ENCODE measurements at regions not wholly inside any gene's neighbourhood (a gene's known extent, or its start where the extent isn't known, plus 50 kb on each side); places are given as distances from the start of the nearest gene placed in this dataset.

DNA sequence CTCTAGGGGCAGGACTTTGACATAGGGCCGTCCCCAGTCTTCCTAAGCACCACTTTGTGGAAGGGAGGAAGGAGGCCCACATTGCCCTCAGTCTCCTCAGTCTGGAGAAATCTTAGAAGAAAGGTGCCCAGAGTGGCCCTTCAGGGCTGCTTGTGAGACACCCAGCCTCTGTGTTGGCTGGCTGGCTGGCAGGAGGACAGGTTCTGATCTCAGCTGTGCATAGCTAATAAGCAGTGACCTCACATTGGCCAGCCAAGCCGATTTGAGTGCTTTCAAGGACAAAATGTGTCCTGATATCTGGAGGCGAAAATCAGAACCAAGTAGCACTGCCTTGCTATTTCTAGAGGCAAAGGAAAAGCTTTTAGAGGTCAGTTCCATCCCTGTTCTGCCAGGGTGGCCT lies 211.5 kb downstream of the BCOR start:
- H3K27me3 Mint-ChIP-seq (ENCODE audit: low read depth in 2 of 2) = peaks cover 4 to 11% of the 10 kb centered on the region in 2 donors
- peaks cover 11 to 14% of the 10 kb centered on the region in 2 donors for H3K4me1 Mint-ChIP-seq
- H3K4me3 ChIP-seq (ENCODE audit: low read length) = no peak overlapping the region
- intact Hi-C loops (cut with micrococcal nuclease) = no loop called here
- no peak overlapping the region for H3K4me3 Mint-ChIP-seq
- peaks cover 5 to 6% of the 10 kb centered on the region in 2 donors for H3K9me3 Mint-ChIP-seq
- H3K4me1 ChIP-seq (ENCODE audit: control insufficient read depth, insufficient read depth, low read length) = no peaks in the 10 kb centered on the region
- no peak overlapping the region for H3K27ac ChIP-seq (ENCODE audit: low read length)
- no peaks in the 10 kb centered on the region for H3K36me3 Mint-ChIP-seq
- H3K27me3 ChIP-seq (ENCODE audit: control insufficient read depth, insufficient read depth, low read length) = no peaks in the 10 kb centered on the region
- 98% methylated on average over 3 of the region's 3 CpGs for WGBS (ENCODE audit: insufficient coverage)
- no peaks in the 10 kb centered on the region for H3K36me3 ChIP-seq (ENCODE audit: control insufficient read depth, insufficient read depth, low read length)
- TF ChIP-seq, protein P1, sequence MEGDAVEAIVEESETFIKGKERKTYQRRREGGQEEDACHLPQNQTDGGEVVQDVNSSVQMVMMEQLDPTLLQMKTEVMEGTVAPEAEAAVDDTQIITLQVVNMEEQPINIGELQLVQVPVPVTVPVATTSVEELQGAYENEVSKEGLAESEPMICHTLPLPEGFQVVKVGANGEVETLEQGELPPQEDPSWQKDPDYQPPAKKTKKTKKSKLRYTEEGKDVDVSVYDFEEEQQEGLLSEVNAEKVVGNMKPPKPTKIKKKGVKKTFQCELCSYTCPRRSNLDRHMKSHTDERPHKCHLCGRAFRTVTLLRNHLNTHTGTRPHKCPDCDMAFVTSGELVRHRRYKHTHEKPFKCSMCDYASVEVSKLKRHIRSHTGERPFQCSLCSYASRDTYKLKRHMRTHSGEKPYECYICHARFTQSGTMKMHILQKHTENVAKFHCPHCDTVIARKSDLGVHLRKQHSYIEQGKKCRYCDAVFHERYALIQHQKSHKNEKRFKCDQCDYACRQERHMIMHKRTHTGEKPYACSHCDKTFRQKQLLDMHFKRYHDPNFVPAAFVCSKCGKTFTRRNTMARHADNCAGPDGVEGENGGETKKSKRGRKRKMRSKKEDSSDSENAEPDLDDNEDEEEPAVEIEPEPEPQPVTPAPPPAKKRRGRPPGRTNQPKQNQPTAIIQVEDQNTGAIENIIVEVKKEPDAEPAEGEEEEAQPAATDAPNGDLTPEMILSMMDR (IDR thresholded peaks at IDR 0.05) = no peak
- ATAC-seq (no peak), DNase-seq (no peak)
- H3K9me3 ChIP-seq (ENCODE audit: control insufficient read depth, insufficient read depth, low read length) = peaks cover 8% of the 10 kb centered on the region
- H3K27ac Mint-ChIP-seq = no peak overlapping the region

DNA sequence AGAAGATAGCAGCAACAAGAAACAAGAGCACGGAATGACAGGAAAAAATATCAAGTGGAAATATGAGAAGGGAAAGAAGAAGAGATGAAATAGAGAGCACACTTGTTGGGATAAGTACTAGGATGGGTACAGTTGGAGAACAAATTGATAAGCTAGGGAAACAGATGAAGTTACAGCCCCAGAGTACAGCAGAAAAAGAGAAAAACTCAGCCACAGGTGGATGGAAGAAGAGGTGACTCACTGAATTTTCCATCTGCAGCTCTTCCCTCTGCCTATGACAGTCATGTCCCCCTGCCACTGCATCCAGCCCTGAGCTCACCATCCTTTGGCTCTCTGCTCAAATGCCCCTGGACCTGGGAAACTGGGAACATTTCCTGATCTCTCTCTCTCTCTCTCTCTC lies 209.0 kb downstream of the BCOR start:
- TF ChIP-seq, protein P1 (IDR thresholded peaks at IDR 0.05) = no peak
- no peaks in the 10 kb centered on the region for H3K36me3 ChIP-seq (ENCODE audit: control insufficient read depth, insufficient read depth, low read length)
- DNase-seq = no peak
- Mint-ChIP-seq H3K36me3 (no peaks in the 10 kb centered on the region), H3K4me1 (peaks cover 6 to 12% of the 10 kb centered on the region in 2 donors), H3K27me3 (ENCODE audit: low read depth in 2 of 2) (peaks cover 4 to 9% of the 10 kb centered on the region in 2 donors), H3K9me3 (peaks cover under 1 to 3% of the 10 kb centered on the region in 2 donors), H3K27ac (no peak overlapping the region), H3K4me3 (no peak overlapping the region)
- H3K4me3 ChIP-seq (ENCODE audit: low read length) = no peak overlapping the region
- H3K27me3 ChIP-seq (ENCODE audit: control insufficient read depth, insufficient read depth, low read length) = no peaks in the 10 kb centered on the region
- no peaks in the 10 kb centered on the region for H3K9me3 ChIP-seq (ENCODE audit: control insufficient read depth, insufficient read depth, low read length)
- 86% methylated on average over 1 of the region's 1 CpG for WGBS (ENCODE audit: insufficient coverage)
- intact Hi-C loops (cut with micrococcal nuclease) = no loop called here
- no peaks in the 10 kb centered on the region for H3K4me1 ChIP-seq (ENCODE audit: control insufficient read depth, insufficient read depth, low read length)
- no peak for ATAC-seq
- no peak overlapping the region for H3K27ac ChIP-seq (ENCODE audit: low read length)

DNA sequence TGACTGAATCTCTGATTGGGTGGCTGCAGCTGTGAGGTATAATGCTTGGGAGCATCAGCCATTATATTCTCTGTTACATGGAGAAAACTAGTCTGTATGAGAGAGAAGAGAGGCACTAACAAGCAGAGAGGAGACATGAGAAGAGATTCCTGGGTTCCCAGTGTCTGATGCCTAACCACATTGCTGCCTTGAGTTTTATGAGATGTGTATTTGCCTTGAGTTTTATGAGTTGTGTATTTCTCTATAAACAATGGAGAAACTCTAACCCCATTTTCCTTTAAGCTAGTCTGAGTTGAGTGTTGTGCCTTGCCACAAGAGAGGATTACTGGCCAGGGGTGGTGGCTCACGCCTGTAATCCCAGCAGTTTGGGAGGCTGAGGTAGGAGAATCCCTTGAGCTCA lies 208.1 kb downstream of the BCOR start:
- no peak for DNase-seq

DNA sequence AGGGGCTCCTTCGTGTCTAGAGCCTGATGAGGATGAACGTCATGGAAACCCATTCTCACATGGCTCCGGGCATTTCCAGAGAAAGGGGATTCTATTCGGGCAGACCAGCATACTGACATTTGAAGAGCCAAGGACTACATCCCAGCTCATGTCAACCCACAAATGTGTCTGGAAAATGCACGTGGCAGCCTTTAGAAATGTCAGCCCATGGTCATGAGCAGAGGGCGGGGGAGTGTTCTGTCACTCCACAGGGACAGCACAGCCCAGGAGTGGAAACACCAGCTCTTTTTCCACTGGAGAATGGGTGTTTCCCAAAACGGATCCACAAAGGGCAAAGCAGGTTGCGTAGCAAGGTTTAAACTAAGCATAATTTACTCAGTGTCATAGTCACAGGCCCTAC lies 207.0 kb downstream of the BCOR start:
- Histone ChIP-seq H3K27ac (ENCODE audit: low read length) (no peak overlapping the region), H3K27me3 (ENCODE audit: control insufficient read depth, insufficient read depth, low read length) (no peaks in the 10 kb centered on the region), H3K36me3 (ENCODE audit: control insufficient read depth, insufficient read depth, low read length) (no peaks in the 10 kb centered on the region), H3K4me1 (ENCODE audit: control insufficient read depth, insufficient read depth, low read length) (peaks cover 5% of the 10 kb centered on the region), H3K4me3 (ENCODE audit: low read length) (no peak overlapping the region), H3K9me3 (ENCODE audit: control insufficient read depth, insufficient read depth, low read length) (no peaks in the 10 kb centered on the region)
- 97% methylated on average over 8 of the region's 8 CpGs for WGBS (ENCODE audit: insufficient coverage)
- H3K36me3 Mint-ChIP-seq = no peaks in the 10 kb centered on the region
- ATAC-seq = no peak
- no peak overlapping the region for H3K27ac Mint-ChIP-seq
- no peak for DNase-seq
- H3K4me1 Mint-ChIP-seq = peaks cover 0 to 8% of the 10 kb centered on the region in 2 donors
- intact Hi-C loops (cut with micrococcal nuclease) = no loop called here
- TF ChIP-seq, protein P1 (IDR thresholded peaks at IDR 0.05) = no peak
- H3K9me3 Mint-ChIP-seq = no peaks in the 10 kb centered on the region
- H3K4me3 Mint-ChIP-seq = no peak overlapping the region
- H3K27me3 Mint-ChIP-seq (ENCODE audit: low read depth in 2 of 2) = peaks cover 7 to 14% of the 10 kb centered on the region in 2 donors

More for the DNA sequence above, 208.1 kb downstream of the BCOR start:
- Mint-ChIP-seq H3K27me3 (ENCODE audit: low read depth in 2 of 2) (peaks cover 4 to 9% of the 10 kb centered on the region in 2 donors), H3K36me3 (no peaks in the 10 kb centered on the region), H3K9me3 (no peaks in the 10 kb centered on the region), H3K4me3 (no peak overlapping the region), H3K4me1 (peaks cover 0 to 8% of the 10 kb centered on the region in 2 donors), H3K27ac (no peak overlapping the region)
- H3K4me1 ChIP-seq (ENCODE audit: control insufficient read depth, insufficient read depth, low read length) = peaks cover 5% of the 10 kb centered on the region
- TF ChIP-seq, protein P1 (IDR thresholded peaks at IDR 0.05) = no peak
- no peak overlapping the region for H3K27ac ChIP-seq (ENCODE audit: low read length)
- 100% methylated on average over 1 of the region's 1 CpG for WGBS (ENCODE audit: insufficient coverage)
- ATAC-seq = no peak
- no peaks in the 10 kb centered on the region for H3K27me3 ChIP-seq (ENCODE audit: control insufficient read depth, insufficient read depth, low read length)
- no peak overlapping the region for H3K4me3 ChIP-seq (ENCODE audit: low read length)
- intact Hi-C loops (cut with micrococcal nuclease) = no loop called here
- no peaks in the 10 kb centered on the region for H3K9me3 ChIP-seq (ENCODE audit: control insufficient read depth, insufficient read depth, low read length)
- no peaks in the 10 kb centered on the region for H3K36me3 ChIP-seq (ENCODE audit: control insufficient read depth, insufficient read depth, low read length)

All from natural killer cell (primary cell).